Kidney epithelial cell (primary cell): ENCODE measurements at regions not wholly inside any gene's neighbourhood (a gene's known extent, or its start where the extent isn't known, plus 50 kb on each side); places are given as distances from the start of the nearest gene placed in this dataset.
"Not testable (repeated sequence)": the region's sequence is repeated elsewhere in the genome, so short reads cannot be mapped to it uniquely, and the experiment has no call there.

Source experiments
- DNase-seq: peaks from one replicate; pipeline ENCODE4 v3.0.0-alpha.2; 2010; ENCODE audit warnings: low read depth
- H3K27me3 ChIP-seq: 2 replicates; pipeline ENCODE4 v1.6.0; 2011; ENCODE audit warnings: low read length; ENCODE audit not compliant: control insufficient read depth, insufficient read depth
- H3K36me3 ChIP-seq: 2 replicates; pipeline ENCODE4 v1.5.1; 2011; ENCODE audit warnings: low read length; ENCODE audit not compliant: control insufficient read depth, insufficient read depth
- H3K4me3 ChIP-seq: 2 replicates; pipeline ENCODE4 v1.5.1; 2011; ENCODE audit warnings: low read depth, mild to moderate bottlenecking, control low read depth, low read length
- CTCF ChIP-seq: IDR thresholded peaks from 2 replicates; pipeline ENCODE4 v1.5.1; 2011; ENCODE audit warnings: mild to moderate bottlenecking, moderate library complexity, low read length, control low read depth, inconsistent platforms; ENCODE audit not compliant: insufficient read depth, poor library complexity, severe bottlenecking

- Histone ChIP-seq H3K4me3 (no peak overlapping the region), H3K27me3 (no peaks in the 10 kb centered on the region), H3K36me3 (no peaks in the 10 kb centered on the region)
- DNase-seq = no peak
- TF ChIP-seq CTCF = no peak
Observed at GRCh38 chr10:23927576-23928325, 281.2 kb upstream of the KIAA1217 start.

DNA sequence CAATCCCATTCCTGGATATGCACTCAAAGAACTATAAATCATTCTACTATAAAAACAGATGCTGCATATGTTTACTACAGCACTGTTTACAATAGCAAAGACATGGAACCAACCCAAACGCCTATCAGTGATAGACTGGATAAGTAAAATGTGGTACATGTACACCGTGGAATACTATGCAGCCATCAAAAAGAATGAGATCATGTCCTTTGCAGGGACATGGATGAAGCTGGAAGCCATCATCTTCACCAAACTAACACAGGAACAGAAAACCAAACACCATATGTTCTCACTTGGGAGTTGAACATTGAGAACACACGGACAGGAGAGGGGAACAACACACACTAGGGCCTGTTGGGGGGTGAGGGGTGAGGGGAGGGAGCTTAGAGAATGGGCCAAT, 274.9 kb upstream of the KIAA1217 start:
- H3K27me3 ChIP-seq, DNase-seq, H3K4me3 ChIP-seq, H3K36me3 ChIP-seq: not testable (repeated sequence)

DNA sequence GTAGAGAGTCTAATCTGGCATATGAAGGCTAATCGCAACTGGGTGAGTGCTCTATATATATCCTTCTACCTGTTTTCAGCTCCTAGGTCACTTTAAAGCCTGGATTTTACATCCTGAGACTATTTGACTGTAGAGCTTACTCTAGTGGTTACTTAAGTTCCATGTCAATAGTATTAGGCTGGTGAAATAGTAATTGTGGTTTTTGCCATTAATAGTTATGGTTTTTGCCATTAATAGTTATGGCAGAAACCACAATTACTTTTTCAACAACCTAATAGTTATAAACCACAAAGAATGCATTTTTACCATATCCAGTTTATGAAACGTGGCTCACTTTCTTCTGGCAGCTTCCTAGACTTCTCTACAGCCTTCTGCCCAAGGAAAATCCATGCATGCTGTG, 263.1 kb upstream of the KIAA1217 start:
- Histone ChIP-seq H3K27me3 (no peaks in the 10 kb centered on the region), H3K36me3 (no peaks in the 10 kb centered on the region), H3K4me3 (no peak overlapping the region)
- no peak for DNase-seq
- no peak for TF ChIP-seq CTCF

DNA sequence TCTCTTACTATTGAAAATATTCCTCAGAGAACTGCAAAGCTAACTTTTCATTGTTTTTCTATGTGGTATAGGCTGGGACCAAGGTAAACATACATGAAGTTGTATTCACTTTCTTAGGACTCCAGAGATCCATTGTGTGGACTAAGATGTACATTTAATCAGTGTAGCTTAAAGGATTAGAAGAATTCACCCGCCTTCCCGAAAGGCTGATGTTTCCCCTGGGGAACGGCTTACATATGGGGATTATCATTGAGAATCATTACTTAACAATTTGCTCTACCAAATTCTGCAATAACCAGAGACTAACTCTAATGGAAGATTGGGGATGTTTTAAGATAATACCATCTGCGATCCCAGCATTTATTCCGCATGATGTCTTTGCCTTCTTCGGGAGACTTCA, 257.1 kb upstream of the KIAA1217 start:
- Histone ChIP-seq H3K36me3 (no peaks in the 10 kb centered on the region), H3K27me3 (no peaks in the 10 kb centered on the region), H3K4me3 (no peak overlapping the region)
- TF ChIP-seq CTCF = no peak
- DNase-seq = no peak

GRCh38 chr10:23955456-23956225, 253.3 kb upstream of the KIAA1217 start:
- no peak overlapping the region for H3K4me3 ChIP-seq
- no peak for DNase-seq
- H3K27me3 ChIP-seq = no peaks in the 10 kb centered on the region
- H3K36me3 ChIP-seq = no peaks in the 10 kb centered on the region
- no peak for TF ChIP-seq CTCF

- H3K36me3 ChIP-seq = no peaks in the 10 kb centered on the region
- H3K27me3 ChIP-seq = no peaks in the 10 kb centered on the region
- H3K4me3 ChIP-seq = no peak overlapping the region
- TF ChIP-seq CTCF = no peak
- no peak for DNase-seq
Observed at GRCh38 chr10:23965123-23965522, 243.8 kb upstream of the KIAA1217 start.
